ENCODE measurements at regions not wholly inside any gene's neighbourhood (a gene's known extent, or its start where the extent isn't known, plus 50 kb on each side); places are given as distances from the start of the nearest gene placed in this dataset.

DNA sequence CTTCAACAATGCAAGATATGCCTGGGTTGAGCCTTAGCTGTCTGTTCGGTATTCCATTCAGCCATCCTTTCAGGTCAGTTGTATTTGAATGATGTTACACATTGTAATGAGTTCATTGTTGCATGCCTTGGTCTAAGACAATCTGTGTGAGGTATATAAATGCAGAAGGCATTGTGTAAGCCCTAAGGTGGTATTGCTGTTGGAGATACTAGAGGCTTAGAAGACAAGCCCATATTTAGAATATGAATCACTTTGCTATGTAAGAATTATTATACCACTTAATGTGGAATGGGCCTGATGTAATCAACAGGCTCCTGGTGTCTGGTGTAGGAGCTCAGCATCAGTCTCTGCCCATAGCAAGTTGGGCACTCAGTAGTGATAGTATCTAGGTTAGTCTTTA lies 473.4 kb upstream of the GNPDA2 start:
- TF ChIP-seq, protein P1, sequence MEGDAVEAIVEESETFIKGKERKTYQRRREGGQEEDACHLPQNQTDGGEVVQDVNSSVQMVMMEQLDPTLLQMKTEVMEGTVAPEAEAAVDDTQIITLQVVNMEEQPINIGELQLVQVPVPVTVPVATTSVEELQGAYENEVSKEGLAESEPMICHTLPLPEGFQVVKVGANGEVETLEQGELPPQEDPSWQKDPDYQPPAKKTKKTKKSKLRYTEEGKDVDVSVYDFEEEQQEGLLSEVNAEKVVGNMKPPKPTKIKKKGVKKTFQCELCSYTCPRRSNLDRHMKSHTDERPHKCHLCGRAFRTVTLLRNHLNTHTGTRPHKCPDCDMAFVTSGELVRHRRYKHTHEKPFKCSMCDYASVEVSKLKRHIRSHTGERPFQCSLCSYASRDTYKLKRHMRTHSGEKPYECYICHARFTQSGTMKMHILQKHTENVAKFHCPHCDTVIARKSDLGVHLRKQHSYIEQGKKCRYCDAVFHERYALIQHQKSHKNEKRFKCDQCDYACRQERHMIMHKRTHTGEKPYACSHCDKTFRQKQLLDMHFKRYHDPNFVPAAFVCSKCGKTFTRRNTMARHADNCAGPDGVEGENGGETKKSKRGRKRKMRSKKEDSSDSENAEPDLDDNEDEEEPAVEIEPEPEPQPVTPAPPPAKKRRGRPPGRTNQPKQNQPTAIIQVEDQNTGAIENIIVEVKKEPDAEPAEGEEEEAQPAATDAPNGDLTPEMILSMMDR (conservative IDR thresholded peaks at IDR 0.05) = no peak
- TF ChIP-seq ZFX (IDR thresholded peaks at IDR 0.05) = no peak
